ENCODE measurements at regions not wholly inside any gene's neighbourhood (a gene's known extent, or its start where the extent isn't known, plus 50 kb on each side); places are given as distances from the start of the nearest gene placed in this dataset.
"Not testable (repeated sequence)": the region's sequence is repeated elsewhere in the genome, so short reads cannot be mapped to it uniquely, and the experiment has no call there.

DNA sequence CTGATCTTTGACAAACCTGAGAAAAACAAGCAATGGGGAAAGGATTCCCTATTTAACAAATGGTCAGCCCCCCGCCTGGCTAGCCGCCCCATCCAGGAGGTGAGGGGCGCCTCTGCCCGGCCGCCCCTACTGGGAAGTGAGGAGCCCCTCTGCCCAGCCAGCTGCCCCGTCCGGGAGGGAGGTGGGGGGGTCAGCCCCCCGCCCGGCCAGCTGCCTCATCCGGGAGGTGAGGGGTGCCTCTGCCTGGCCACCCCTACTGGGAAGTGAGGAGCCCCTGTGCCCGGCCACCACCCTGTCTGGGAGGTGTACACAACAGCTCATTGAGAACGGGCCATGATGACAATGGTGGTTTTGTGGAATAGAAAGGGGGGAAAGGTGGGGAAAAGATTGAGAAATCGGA lies 717.1 kb downstream of the COL12A1 start:
- not testable (repeated sequence) for DNase-seq

DNA sequence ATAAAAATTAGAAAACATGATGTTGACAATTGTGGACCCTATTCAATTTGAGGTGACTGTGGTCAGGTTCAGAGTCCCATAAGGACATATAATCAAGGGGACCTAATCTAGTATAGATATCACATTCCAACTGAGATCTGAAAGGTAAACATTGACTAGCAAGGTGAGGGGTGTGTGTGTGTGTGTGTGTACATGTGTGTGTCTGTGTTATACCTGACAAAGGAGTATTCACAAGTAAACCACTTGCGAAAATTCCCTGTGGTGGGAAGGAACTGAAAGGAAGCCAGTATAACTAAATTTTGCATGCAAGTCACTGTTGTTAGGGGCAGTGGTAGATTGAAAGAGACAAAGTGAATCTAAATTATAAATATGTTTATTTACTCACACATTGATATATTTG lies 723.7 kb downstream of the COL12A1 start:
- no peak for DNase-seq

DNA sequence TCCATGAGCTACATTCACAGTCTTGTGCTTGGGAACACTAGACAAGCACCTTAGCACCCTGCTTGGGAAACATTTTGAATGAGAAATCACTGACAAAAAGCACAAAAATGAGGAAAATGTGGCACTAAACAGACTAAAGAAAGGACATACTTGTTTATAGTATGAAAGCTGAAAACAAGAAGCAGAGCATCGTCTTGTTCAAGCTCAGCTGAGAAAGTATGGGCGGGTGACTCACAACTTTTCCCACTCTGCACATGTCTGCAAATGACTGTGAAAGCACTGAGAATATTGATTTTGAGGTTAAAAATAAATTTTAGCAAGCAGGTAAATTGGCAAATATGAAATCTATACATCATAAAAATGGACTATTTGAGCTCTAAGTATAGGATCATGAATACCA lies 725.3 kb downstream of the COL12A1 start:
- DNase-seq: no peak

DNA sequence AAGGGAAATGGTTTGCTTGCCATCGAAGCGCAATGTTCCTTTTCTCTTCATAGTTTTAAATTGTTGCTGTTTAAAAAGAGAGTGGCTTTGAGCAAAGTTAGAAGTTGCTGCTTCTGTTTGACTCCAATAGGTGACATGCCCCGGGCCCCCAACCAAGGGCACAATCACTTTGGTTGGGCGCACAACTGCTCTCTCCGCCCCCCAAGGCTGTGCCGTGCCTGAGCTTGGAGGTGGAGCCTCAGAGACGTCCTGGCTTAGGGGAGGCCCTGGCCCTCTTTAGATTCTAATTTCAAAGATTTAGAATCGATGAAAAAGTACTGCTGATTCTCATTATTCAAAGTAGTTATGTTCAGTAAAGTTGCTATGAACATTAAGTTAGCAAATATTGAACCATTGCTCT lies 725.9 kb downstream of the COL12A1 start:
- DNase-seq: no peak

DNA sequence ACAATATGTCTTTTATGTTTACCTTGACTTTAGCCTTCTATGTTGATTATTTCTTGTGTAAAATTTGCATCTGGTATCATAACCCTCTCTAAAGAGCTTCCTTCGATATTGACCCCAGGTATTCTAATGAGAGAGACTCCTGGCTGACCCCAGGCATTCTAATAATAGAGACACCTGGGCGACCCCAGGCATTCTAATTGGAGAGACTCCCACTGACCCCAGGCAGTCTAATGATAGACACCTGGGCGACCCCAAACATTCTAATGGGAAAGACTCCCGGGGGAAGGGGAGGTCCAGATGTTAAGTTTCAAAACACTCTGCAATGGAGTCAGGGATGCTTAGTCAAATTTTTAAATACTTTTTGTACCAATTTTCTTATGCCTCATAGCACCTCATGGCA lies 726.4 kb downstream of the COL12A1 start:
- no peak for DNase-seq

DNA sequence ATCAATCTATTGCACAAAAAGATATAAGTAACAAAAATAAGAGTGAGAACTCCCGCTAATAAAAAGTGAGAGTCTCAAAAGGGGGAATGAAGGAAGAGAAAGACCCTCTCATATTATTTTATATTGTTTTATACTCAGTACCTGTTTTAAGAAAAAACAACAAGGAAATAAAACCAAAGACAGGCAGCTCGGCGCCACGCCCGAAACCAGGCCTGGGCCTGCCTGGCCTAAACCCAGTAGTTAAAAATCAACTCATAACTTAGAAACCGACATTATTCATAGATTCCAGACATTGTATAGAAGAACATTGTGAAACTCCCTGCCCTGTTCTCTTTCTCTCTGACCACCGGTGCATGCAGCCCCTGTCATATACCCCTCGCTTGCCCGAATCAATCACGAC lies 731.8 kb downstream of the COL12A1 start:
- not testable (repeated sequence) for DNase-seq

DNA sequence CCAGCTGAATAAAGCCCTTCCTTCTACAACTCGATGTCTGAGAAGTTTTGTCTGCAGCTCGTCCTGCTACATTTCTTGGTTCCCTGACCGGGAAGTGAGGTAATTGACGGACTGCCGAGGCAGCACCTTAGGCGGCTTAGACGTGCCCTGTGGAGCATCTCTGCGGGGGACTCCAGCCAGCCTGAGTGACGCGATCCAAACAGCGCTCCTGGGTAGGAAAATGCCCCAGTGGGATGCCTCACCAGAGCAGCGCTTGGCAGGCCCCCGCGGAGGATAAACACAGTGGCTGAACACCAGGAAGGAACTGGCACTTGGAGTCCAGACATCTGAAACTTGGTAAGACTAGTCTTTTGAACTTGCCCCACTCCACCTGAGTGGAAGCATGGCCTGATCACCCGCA lies 737.3 kb downstream of the COL12A1 start:
- DNase-seq: not testable (repeated sequence)

DNA sequence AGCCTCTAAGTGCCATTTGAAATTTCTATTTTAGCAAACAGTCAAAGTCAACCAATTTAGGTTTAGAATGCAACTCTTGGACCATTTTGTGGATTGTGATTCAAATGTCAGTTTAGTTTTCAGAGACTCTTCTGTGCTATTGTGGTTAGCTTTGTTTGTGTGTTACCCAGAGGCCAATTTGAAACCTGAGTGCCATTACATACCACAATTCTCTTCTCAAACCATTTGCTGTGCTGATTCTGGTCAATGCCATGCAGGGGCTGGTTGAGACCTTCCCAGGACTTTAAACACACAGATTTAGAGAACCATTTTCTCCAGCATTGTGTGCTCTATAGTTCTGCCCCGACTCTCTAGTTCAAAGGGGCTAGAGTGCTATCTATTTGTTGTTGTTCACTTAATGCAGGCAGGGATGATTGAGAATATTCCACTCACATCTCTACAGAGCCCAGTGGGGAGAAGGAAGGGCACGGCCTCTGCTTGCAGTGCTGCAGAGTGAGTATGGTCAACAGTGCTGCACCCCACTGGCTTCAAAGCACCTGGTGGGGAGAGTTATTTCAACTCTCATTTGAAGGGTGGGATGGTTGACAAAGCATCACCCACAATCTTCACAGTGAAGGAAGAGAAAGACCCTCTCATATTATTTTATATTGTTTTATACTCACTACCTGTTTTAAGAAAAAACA lies 738.2 kb downstream of the COL12A1 start:
- no peak for DNase-seq

DNA sequence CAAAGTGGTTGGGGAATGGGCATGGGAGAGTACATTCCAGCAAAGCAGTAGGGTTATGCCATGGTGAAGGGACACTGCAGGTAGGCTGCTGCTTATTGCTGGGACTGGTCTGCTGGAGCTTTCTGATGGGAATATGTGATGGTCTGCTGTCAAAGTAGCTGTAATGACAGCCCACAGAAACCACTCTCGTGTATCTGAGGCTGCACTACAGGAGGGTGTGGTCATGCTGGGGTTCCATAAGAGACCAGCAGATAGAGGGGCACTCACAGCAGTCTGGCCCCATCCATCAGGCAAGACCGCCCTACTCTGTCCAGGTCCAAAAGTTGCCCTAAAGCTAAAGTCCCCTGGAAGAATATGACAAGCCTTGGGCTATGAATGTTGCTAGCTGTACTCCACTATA lies 739.3 kb downstream of the COL12A1 start:
- no peak for DNase-seq

DNA sequence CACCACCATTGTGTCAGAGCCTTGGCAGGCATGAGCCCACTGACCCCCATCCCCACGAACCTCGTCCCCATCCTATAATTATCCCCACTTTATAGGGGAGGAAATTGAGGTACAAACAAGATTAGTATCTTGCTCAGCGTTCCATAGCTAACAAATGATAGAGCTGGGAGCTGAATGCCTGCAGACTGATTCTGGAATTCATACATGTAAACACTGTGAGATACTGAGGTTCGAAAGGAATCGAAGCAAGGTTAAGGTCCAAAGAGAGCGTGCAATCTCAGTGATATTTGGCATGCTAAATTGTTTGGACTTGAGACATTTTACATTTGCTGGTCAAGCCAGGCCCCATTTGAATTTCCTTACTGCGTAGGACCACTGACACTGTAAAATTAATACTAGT lies 746.6 kb downstream of the COL12A1 start:
- DNase-seq: no peak

DNA sequence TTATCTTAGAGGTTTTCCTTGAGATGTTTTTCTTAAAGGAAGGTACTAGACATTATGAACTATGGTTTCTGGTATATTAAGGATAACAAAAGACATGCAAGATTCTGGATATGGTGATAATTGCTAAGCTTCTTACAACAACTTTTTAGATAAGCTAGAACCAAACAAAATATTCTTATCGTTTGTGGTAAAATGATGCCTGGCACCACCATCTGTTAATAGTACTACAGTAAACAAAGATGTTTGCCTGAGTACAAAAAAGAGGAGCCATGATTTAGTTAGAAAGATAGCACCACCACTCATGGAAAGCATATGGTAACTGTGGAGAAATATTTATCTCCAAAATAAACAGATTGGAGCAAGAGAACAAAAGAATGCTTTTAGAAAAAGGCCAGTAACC lies 747.3 kb downstream of the COL12A1 start:
- no peak for DNase-seq

DNA sequence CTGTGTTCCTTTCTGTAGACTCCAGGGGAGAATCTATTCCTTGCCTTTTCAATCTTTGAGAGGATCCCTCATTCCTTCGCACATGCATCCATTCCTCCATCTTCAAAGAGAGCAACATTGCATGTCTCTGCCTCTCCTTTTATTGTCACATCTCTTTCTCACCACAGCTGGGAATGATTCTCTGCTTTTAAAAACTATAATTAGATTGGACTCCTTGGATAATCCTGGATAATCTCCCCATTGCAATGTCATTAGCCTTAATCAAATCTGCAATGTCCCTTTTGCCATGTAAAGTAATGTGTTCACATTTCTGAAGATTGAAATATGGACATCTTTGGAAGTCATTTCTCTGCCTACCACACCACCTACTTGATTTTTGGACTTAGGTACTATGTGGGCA lies 750.1 kb downstream of the COL12A1 start:
- no peak for DNase-seq

DNA sequence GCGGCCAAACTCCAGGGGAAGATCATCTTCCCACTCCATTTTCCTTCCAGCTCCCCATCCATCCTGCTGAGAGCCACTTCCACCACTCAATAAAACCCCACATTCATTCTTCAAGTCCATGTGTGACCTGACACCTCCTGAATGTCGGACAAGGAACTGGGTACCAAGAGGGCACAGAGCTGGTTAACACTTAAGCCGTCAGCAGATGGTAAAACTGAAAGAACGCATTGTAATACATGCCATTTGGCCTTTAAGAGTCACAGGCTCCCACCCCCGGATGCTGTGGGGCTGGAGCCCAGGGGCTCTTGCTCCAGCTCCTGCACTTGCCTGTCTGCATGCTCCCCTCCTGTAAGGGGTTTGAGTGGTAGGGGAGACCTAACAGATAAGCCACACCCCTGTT lies 753.9 kb downstream of the COL12A1 start:
- DNase-seq: no peak

DNA sequence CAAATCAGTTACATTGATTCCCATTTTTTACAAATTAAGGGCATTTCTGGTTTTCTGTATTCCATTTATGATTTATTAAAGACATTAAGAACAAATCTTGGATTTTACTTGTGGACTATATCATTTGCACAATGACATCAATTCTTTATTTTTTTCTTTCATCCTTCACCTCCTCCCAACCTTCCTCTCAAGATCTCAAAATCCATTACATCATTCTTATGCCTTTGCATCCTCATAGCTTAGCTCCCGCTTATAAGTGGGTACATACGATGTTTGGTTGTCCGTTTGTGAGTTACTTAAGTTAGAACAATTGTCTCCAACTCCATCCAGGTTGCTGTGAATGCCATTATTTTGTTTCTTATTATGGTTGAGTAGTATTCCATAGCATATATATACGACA lies 752.8 kb downstream of the CD109 start:
- DNase-seq: no peak

DNA sequence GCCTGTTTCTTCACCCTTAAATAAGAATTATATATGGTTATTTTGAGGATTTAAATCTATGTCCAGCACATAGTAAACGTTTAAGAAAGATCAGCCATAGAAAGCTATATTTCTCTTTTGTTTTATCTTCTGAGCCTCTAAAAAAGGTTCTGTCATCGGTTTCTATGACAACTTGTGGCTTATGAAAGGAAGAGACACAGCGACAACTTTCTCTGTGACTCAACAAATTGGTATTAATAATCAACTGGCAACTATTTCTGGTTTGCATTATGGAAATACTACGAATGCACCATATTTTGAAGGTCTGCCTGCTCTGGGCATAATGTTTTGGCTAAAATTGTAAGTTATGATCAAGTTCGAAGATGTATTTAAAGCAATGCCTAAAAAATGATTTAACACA lies 751.0 kb downstream of the CD109 start:
- DNase-seq: no peak

DNA sequence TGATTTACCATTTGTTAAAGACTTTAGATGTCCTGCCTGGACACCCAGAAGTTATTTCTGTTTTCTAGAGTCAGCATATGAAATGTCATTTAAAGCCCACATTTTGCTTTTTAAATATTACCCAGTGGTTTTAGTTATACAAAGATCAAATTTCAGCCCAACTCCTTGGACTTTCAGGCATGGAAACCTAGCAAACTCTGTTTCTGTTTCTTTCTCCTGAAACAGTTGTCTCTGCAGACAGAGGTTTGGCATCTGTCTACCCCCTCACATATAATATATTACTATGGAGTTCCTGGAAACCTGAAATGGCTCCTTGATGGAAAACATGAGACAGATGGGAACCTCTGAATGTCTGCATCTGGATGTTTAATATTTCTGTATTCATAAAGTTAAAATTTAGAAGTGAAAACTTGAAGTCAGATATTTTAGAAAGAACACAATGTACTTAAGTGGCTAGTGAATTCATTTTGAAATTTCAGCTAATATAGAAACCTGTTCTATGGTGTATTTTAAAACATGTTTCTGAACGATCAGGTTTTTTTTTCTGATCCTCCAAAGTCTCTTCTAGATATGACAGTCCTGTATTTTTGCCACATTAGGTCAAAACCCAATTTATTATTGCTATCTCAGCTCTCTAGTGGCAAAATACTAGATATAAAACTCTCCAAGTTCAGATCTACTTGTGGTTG lies 743.3 kb downstream of the CD109 start:
- no peak for DNase-seq

DNA sequence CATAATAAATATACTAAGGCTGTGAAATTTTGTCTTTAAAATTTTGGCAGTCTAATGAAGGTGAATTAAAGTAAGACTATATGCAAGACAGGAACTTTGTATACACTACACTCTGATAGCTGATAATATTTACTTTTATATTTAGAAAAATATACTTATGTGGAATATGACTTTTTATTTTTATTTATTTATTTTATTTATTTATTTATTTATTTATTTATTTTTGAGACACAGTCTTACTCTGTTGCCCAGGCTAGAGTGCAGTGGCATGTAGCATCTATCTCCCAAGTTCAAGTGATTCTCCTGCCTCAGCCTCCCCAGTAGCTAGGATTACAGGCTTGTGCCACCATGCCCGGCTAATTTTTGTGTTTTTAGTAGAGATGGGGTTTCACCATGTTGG lies 742.4 kb downstream of the CD109 start:
- DNase-seq: not testable (repeated sequence)

DNA sequence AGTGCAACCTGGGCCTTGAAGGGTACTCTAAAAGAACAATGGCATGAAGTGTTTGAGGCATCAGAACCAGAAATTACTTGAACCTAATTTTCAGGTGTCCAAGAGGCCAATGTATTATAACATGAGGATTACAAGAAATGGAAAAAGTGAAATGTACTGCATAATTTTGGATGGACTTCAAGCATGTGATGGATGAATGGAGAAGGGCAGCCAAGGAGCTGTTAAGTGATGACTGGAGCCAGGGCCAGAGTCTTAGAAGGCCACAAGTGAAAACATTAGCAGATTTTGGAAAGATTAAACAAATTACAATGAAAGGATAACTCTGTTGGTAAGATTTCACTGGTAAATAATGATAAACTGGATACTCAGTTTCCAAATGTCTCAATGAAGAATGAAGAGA lies 738.2 kb downstream of the CD109 start:
- peak; percentile 13 for DNase-seq

DNA sequence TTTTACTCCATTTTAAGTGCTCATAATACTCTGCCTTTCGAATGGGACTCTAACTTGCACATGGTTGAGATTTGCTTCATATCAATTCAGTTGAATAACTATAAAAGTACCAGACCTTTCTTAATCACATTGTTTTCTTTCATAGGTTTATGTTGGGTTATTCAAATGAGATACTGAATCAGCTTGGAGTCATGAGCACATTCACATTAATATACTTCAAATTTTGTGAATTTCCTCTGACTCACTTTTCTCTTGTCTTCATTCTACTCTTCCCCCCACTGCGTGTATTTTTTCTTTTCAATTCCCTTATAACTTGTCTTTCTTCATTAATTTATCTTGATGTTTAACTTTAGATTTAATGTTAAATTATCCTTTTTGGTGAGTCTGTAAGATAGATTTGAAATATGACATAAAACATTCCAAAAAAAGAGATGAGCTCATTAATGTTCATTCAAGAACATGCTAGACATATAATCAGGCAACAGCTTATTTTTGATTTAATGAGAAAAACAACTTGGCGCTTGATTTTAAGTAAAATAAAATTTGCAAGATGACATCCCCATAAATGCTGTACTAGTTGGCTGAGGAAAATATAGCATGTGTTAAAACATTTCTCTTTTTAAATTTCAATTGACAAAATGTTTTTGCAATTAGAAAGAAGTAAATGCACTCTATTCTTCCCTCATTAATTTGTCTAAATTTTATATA lies 736.0 kb downstream of the CD109 start:
- no peak for DNase-seq

DNA sequence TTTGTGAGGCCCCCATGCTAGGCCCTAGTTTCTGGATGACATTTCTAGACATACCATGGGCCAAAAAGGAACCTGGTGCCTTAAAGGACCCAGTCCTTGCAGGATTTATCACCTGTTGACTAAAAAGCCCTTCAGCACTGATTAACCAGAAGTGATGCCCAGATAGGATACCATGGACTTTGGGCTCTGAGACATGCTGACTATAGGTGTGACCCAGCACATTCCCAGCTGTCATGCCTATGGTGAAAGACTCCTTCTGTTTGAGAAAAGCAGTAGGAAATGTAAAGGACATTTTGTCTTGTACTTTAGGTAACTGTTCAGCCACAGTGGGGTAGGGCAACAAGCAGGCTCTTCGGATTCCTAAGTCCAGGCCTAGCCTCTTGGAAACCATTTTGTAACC lies 724.2 kb downstream of the CD109 start:
- no peak for DNase-seq

DNA sequence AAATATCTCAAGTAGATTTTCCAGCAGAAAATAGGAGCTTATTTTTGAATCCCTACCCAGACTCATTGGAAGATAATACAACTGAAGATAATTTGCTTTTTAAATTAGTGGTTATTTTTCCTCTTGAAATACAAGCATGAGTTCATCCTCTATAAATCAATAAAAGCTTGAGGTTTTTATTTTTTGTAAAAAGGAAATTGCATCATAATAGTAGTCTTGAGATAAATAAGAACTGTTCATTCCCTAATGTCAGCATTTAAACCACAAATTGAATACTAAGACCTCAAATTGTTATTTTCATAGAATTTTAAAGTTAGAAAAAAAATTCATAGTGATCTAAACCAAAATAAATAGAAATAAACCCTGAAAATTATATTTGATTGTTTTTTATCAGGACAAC lies 719.1 kb downstream of the CD109 start:
- DNase-seq: no peak

DNA sequence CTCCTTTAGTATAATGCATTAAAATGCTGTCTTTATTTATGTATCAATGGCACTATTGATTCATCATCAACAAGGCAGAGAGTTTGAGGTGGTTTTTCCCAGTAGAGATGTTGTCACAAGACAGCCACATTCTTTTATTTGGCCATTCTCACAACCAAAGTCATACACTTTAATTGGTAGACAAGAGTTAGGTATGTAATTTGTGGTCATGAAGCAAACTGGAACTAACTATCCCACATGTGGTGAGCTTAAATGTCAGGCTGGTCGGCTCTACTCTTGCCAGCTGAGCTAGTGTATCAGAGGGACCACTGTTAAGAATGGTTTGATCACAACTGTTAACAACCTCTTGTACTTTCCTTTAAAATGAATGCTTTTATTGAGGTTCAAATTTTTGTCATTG lies 714.6 kb downstream of the CD109 start:
- DNase-seq: no peak

DNA sequence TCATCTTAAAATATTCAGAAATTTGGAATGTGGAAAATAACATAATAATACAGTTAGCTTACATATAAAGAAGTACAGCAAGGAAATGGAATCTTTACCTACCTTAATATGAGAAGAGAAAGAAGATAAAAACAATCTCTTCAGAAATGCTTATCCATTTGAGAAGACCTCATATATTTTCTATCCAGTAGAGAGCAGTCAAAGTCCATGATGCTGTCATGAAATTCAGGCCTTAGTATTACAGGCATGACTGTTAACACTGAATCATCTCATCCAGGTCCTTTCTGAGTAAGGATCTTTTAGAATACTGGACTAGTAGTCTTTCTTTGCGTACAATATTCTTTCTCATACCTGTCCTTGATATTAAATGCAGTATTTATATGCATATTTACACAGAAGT lies 713.4 kb downstream of the CD109 start:
- DNase-seq: peak; percentile 65

DNA sequence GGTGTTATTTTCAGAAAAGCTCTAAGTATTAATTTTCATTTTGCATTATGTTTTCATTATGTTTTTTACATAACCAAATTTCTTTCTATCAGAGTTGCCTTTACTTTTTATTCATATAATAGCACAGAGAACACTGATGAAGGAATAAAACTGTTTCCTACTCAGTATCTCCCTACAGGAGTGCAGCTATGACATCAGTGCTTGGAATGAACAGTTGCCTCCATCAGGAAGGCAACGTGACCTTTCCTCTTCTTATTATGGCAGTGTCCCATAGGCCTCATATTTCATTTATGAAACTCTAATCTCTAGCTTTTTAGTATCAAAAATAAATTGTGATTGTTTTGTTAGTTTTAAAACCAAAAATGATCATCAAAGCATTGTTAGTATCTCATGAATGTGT lies 712.8 kb downstream of the CD109 start:
- no peak for DNase-seq
